ENCODE measurements at regions not wholly inside any gene's neighbourhood (a gene's known extent, or its start where the extent isn't known, plus 50 kb on each side); places are given as distances from the start of the nearest gene placed in this dataset.
"Not testable (repeated sequence)": the region's sequence is repeated elsewhere in the genome, so short reads cannot be mapped to it uniquely, and the experiment has no call there.

DNA sequence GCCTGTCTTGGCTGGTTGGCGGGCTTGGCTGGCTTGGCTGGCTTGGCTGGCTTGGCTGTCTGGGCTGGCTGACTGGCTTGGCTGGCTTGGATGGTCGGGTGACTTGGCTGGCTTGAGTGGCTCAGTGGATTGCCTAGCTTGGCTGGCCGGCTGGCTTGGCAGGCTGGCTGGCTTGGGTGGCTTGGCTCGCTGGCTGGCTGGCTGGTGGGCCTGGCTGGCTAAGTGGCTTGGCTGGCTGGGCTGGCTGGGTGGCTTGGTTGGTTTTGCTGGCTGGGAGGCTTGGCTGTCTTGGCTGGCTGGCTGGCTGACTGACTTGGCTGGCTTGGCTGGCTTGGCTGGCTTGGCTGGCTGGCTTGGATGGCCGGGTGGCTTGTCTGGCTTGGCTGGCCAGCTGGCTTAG lies 2834.6 kb downstream of the RPIA start:
- H3K4me3 Mint-ChIP-seq; H3K9me3 Mint-ChIP-seq; H3K27ac Mint-ChIP-seq; H3K4me1 Mint-ChIP-seq; H3K36me3 Mint-ChIP-seq; DNase-seq (ENCODE audit: low spot score in 2 of 2); ATAC-seq: not testable (repeated sequence)

DNA sequence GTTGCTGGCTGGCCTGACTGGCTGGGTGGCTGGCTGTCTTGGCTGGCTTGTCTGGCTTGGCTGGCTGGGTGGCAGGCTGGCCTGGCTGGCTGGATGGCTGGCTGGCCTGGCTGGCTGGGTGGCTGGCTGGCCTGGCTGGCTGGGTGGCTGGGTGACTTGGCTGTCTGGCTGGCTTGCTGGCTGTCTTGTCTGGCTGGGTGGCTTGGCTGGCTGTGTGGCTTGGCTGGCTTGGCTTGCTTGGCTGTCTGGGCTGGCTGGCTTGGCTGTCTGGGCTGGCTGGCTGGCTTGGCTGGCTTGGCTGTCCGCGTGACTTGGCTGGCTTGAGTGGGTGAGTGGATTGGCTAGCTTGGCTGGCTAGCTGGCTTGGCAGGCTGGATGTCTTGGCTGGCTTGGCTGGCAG lies 2835.6 kb downstream of the RPIA start:
- H3K4me3 Mint-ChIP-seq; H3K9me3 Mint-ChIP-seq; ATAC-seq; H3K36me3 Mint-ChIP-seq; DNase-seq (ENCODE audit: low spot score in 2 of 2); H3K4me1 Mint-ChIP-seq; H3K27ac Mint-ChIP-seq: not testable (repeated sequence)

DNA sequence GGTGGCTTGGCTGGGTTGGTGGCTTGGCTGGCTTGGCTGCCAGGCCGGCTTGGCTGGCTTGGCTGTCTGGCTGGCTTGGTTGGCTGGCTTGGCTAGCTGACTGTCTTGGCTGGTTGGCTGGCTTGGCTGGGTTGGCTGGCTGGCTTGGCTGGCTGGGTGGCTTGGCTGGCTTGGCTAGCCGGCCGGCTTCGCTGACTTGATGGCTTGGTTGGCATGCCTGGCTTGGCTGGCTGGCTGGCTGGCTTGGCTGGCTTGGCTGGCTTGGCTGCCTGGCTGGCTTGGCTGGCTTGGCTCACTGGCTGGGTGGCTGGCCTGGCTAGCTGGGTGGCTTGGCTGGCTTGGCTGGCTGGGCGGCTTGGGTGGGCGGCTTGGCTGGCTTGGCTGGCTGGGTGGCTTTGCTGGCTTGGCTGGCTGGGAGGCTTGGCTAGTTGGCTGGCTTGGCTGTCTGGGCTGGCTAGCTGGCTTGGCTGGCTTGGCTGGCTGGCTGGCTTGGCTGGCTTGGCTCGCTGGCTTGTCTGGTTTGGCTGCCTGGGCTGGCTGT lies 2836.1 kb downstream of the RPIA start:
- not testable (repeated sequence) for H3K4me3 Mint-ChIP-seq; ATAC-seq; H3K9me3 Mint-ChIP-seq; H3K4me1 Mint-ChIP-seq; DNase-seq (ENCODE audit: low spot score in 2 of 2); H3K27ac Mint-ChIP-seq; H3K36me3 Mint-ChIP-seq

DNA sequence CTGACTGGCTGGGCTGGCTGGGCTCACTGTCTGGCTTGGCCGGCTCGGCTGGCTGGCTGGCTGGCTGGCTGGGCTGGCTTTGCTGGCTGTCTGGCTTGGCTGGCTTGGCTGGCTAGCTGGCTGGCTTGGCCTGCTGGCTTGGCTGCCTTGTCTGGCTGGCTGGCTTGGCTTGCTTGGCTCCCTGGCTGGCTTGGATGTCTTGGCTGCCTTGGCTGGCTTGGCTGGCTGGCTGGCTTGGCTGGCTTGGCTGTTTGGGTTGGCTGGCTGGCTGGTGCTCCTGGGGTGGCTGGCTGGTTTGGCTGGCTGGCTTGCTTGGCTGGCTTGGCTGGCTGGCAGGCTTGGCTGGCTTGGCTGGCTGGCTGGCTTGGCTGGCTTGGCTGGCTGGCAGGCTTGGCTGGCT lies 2836.9 kb downstream of the RPIA start:
- not testable (repeated sequence) for H3K36me3 Mint-ChIP-seq; H3K9me3 Mint-ChIP-seq; H3K27ac Mint-ChIP-seq; ATAC-seq; H3K4me1 Mint-ChIP-seq; H3K4me3 Mint-ChIP-seq; DNase-seq (ENCODE audit: low spot score in 2 of 2)

DNA sequence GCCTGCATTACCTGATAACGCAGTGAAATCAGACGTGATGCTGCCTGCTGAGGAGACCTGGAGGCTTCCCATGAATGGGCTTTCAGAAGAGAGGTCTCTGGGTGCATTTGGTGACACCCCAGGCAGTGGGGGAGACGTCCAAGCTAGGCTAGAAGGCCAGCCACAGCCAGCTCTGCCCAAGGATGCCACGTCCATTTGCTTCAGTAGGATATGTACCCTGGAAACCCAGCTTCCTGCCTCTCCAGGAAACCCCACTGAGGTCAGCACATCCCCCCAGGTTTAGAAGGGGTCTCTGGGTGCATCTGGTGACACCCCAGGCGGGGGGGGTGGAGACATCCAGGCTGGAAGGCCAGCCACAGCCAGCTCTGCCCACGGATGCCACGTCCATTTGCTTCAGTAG lies 2844.6 kb downstream of the RPIA start:
- not testable (repeated sequence) for H3K27ac Mint-ChIP-seq; H3K4me1 Mint-ChIP-seq; ATAC-seq; DNase-seq (ENCODE audit: low spot score in 2 of 2); H3K4me3 Mint-ChIP-seq; H3K36me3 Mint-ChIP-seq; H3K9me3 Mint-ChIP-seq

DNA sequence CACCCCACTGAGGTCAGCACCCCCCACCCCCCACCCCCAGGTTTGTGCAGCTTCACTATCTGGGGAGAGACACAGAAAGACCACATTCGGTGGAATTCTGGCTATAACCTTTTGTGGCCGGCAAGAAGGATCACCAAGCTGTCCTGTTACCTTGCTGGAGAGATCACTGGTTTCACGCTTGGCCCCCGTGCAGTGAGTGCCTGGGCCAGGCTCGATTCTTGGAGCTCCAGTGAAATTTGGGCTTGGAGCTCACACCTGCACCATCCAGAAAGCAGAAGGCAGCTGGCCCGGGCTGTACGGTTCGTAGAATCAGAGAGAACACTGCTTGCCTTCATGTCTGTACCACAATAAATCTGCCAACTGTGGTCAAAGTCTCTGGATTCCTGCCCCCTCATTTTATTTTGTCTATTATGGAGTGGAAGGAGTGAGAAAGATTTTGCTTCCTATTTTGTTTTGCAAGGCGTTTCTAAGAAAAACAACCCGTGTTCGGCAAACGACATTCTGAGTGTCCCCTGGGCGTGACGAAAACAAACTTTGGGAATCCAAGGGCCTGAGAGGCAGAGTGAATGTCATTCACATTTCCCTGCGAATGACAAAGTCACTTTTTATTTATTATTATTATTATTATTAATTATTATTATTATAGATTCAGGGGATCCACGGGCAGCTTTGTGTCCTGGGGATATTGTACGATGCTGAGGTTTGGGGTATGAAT lies 2845.2 kb downstream of the RPIA start:
- not testable (repeated sequence) for H3K4me3 Mint-ChIP-seq; DNase-seq (ENCODE audit: low spot score in 2 of 2); H3K9me3 Mint-ChIP-seq; H3K27ac Mint-ChIP-seq; ATAC-seq; H3K36me3 Mint-ChIP-seq; H3K4me1 Mint-ChIP-seq

DNA sequence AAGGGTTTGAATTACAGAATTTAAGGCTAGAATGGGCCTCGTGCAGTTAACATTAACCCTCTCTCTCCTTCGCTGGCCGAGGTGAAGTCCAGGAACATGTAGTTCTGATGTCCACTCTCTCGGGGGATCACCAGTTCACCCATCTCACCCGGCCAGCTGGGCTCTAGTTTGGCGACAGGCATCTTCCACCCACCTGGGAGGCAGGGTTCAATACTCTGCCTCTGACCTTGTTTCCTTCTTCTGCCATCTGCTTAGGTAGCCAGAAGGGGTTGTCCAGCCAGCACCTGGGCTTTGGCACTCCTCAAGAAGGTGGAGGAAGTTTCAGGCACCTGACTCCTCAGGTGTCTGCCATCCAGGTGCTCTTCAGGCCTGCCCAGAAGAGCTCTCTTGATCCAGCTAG lies 2857.8 kb downstream of the RPIA start:
- not testable (repeated sequence) for ATAC-seq; H3K27ac Mint-ChIP-seq; DNase-seq (ENCODE audit: low spot score in 2 of 2); H3K9me3 Mint-ChIP-seq; H3K4me3 Mint-ChIP-seq; H3K4me1 Mint-ChIP-seq; H3K36me3 Mint-ChIP-seq

DNA sequence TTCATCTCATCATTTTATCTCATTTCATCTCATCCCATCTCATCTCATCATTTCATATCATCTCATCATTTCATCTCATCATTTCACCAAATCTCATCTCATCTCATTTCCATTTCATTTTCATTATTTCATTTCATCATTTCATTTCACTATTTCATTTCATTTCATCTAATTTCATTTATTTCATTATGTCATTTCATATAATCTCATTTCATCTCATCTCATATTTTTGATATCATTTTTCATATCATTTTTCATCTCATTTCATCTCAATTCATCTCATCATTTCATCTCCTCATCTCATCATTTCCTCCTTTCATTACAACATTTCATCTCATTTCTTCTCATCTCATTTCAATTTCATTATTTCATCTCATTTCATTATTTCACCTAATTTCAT lies 2866.8 kb downstream of the RPIA start:
- peaks cover 23% of the 10 kb centered on the region for H3K9me3 Mint-ChIP-seq
- H3K27ac Mint-ChIP-seq; H3K36me3 Mint-ChIP-seq; H3K4me1 Mint-ChIP-seq; H3K4me3 Mint-ChIP-seq; DNase-seq (ENCODE audit: low spot score in 2 of 2); ATAC-seq: not testable (repeated sequence)

DNA sequence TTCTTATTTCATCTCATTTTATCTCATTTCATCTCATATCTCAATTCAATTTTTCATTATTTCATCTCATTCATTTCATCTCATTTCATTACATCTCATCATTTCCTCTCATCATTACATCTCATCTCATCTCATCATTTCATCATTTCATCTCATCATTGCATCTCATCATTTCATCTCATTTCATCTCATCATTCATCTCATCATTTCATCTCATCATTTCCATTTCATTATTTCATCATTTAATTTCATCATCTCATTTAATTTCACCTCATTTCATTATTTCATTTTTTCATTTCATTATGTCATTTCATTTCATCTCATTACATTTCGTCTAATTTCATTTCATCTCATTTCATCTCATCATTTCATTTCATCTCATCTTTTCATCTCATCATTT lies 2867.8 kb downstream of the RPIA start:
- ATAC-seq; H3K36me3 Mint-ChIP-seq; H3K27ac Mint-ChIP-seq; H3K4me1 Mint-ChIP-seq; DNase-seq (ENCODE audit: low spot score in 2 of 2); H3K4me3 Mint-ChIP-seq: not testable (repeated sequence)
- H3K9me3 Mint-ChIP-seq, result peaks cover 23% of the 10 kb centered on the region

DNA sequence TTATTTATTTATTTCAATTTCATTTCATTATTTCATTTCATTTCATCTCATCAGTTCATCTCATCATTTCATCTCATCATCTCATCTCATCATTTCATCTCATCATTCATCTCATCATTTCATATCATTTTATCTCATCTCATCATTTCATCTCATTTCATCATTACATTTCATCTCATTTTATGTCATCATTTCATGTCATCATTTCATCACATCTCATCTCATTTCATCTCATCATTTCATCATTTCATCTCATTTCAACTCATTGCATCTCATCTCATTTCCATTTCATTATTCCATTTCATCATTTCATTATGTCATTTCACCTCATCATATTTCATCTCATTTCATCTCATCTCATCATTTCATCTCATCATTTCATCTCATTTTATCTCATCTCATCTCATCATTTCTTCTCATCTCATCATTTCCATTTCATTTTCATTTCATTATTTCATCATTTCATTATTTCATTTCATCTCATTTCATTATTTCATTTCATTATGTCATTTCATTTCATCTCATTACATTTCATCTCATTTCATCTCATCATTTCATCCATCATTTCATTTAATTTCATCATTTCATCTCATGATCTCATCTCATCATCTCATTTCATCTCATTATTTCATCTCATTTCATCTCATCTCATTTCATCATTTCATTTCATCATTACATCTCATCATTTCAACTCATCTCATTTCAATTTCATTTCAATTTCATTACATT lies 2868.6 kb downstream of the RPIA start:
- not testable (repeated sequence) for H3K4me1 Mint-ChIP-seq; DNase-seq (ENCODE audit: low spot score in 2 of 2); H3K27ac Mint-ChIP-seq; H3K4me3 Mint-ChIP-seq; ATAC-seq; H3K36me3 Mint-ChIP-seq
- H3K9me3 Mint-ChIP-seq, result peaks cover 23% of the 10 kb centered on the region

DNA sequence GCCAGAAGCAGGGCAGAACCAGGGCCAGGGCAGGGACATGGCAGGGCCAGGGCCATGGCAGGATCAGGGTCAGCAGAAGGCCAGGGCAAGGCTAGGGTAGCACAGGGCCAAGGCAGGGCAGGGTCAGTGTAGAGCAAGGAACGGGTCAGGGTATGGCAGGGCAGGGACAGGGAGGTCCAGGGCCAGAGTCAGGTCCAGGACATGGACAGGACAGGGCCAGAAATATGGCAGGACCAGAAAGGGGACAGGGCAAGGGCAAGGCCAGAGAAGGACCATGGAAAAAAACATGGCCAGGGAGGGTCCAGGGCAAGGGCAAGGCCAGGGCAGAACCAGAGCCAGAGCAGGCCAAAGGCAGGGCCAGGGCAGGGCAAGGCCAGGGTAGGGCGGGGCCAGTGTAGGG lies 2870.7 kb downstream of the RPIA start:
- peaks cover 23% of the 10 kb centered on the region for H3K9me3 Mint-ChIP-seq

DNA sequence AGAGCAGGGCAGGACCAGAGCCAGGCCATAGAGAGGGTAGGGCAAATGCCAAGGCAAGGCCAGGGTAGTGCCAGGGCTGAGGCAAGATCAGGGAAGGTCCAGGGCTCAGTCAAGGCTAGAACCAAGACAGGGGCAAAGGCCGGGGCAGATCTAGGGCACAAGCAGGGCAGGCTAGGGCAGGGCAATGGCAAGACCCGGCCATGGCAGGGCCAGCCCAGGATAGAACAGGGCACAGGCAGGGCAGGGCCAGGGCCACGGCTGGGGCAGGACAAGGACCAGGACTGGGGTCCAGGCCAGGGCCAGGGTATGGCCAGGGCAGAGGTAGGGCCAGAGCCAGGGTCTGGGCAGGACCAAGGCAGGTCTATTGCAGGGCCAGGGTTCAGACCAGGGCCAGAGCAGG lies 2873.2 kb downstream of the RPIA start:
- not testable (repeated sequence) for H3K36me3 Mint-ChIP-seq; H3K27ac Mint-ChIP-seq; DNase-seq (ENCODE audit: low spot score in 2 of 2); H3K4me3 Mint-ChIP-seq; H3K4me1 Mint-ChIP-seq; ATAC-seq
- H3K9me3 Mint-ChIP-seq, result peaks cover 11% of the 10 kb centered on the region

More for the DNA sequence above, 2870.7 kb downstream of the RPIA start:
- H3K4me3 Mint-ChIP-seq; H3K4me1 Mint-ChIP-seq; H3K27ac Mint-ChIP-seq; H3K36me3 Mint-ChIP-seq; DNase-seq (ENCODE audit: low spot score in 2 of 2); ATAC-seq: not testable (repeated sequence)

DNA sequence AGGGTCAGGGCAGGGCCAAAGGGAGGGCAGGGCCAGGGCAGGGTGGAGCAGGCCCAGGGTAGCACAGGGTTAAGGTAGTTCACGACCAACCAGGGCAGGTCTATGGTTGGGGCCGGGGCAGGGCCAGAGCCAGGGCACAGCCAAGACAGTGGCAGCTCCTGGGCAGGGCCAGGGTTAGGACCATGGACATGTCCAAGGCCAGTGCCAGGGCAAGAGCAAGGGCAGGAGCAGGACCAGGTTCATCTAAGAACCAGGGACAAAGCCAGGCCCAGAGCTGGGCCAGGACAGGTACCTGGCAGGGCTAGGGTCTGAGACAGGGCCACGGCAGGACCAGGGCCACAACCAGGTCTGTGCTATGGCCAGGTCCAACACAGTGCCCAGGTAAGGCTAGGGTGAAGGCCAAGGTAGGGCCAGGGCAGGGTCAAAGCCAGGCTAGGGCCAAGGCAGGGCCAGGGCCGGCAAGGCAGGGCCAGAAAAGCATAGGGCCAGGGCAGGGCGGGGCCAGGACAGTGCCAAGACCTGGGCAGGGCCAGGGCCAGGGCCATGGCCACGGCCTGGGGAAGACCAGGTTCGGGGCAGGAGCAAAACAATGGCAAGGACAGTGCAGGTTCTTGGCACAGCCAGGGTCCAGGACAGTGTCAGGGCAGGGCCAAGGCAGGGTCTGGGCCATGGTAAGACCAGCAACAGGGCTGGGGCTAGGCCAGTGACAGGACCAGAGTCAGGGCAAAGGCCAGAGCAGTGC lies 2874.4 kb downstream of the RPIA start:
- DNase-seq (ENCODE audit: low spot score in 2 of 2); H3K9me3 Mint-ChIP-seq; H3K4me3 Mint-ChIP-seq; ATAC-seq; H3K4me1 Mint-ChIP-seq; H3K27ac Mint-ChIP-seq; H3K36me3 Mint-ChIP-seq: not testable (repeated sequence)

DNA sequence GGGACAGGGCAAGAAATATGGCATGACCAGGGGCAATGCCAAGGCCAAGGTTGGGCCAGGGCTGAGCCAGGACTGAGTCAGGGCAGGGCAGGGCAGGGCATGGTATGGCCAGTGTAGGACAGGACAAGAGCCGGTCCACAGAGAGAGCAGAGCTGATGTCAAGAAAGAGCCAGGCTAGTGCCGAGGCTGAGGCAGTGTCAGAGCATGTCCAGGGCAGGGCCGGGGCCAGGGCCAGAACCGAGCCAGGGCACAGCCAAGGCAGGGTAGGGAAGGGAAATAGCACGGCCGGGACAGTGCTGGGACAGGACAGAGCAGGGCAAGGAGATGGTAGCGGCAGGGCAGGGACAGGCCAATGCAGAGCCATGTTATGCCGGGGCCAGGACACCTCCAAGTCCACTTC lies 2875.1 kb downstream of the RPIA start:
- not testable (repeated sequence) for ATAC-seq; H3K27ac Mint-ChIP-seq; H3K4me3 Mint-ChIP-seq; H3K4me1 Mint-ChIP-seq; H3K36me3 Mint-ChIP-seq; H3K9me3 Mint-ChIP-seq; DNase-seq (ENCODE audit: low spot score in 2 of 2)

DNA sequence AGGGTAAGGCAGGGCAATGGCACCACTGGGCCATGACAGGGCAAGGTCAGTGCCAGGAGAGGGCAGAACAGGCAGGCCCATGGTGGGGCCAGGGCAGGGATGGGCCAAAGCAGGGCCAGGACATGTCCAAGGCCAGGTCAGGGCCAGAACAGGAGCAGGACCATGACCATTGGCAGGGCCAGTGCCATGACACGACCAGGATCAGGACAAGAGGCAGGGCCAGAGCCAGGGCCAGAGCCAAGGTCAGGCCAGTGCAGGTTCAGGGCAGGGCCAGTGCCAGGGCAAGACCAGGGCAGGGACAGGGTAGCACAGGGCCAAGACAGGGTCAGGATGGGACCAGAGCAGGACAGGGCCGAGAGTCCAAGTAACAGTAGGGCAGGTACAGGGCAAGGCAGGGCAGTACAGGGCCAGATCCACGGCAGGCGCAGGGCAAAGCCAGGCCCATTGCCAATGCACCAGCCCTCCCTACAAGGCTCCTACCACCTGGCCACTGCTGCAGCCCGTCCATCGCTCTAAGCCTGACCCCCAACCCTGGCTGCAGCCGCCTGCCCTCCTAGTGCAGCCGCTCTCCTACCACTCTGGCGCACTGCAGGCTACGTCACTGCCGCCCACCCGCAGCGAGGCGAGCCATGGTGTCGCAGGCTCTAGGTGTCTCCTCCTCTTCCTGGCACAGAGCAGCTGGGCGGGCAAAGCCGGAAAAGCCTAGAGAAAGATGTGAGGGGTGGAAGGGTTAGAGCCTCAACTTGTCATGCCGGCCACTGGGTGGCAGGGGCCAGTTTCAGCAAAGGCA lies 2876.3 kb downstream of the RPIA start:
- H3K4me3 Mint-ChIP-seq, H3K36me3 Mint-ChIP-seq, ATAC-seq: not testable (repeated sequence)

More for the DNA sequence above, 2876.3 kb downstream of the RPIA start:
- not testable (repeated sequence) for DNase-seq (ENCODE audit: low spot score in 2 of 2); H3K4me1 Mint-ChIP-seq; H3K27ac Mint-ChIP-seq; H3K9me3 Mint-ChIP-seq
